Endothelial cell of umbilical vein (primary cell): ENCODE measurements at regions not wholly inside any gene's neighbourhood (a gene's known extent, or its start where the extent isn't known, plus 50 kb on each side); places are given as distances from the start of the nearest gene placed in this dataset.

ENCODE experiments used
- BruUV-seq: library from RNA; stranded (reverse); fragments of 400-500 nt; replicated peaks from 2 replicates; lab custom pipeline; 2021; lab: Mats Ljungman, UMichigan
- CTCF ChIA-PET: fragments of 300-600, 350-600 bp; sonication (Branson Sonifier 250); formaldehyde crosslinking; loops from one replicate; lab custom pipeline; 2021; ENCODE audit warnings: antibody characterized with exemption, inconsistent platforms; lab: Charles Lee
- POLR2A ChIA-PET: fragments of 300-600, 350-600 bp; sonication (Branson Sonifier 250); formaldehyde crosslinking; loops from one replicate; lab custom pipeline; 2021; ENCODE audit warnings: antibody characterized with exemption, inconsistent platforms; lab: Charles Lee
- DNase-seq: peaks from one replicate; pipeline ENCODE4 v3.0.0-alpha.2; 2011; ENCODE audit warnings: low read depth, low spot score
- FAIRE-seq: peaks from 2 replicates; lab custom pipeline; 2011; peaks lifted over from hg19 to GRCh38; lab: Jason Lieb, UNC
- H2AFZ ChIP-seq: 2 replicates; pipeline ENCODE4 v1.6.0; 2012; ENCODE audit warnings: low read depth, low read length, control low read depth, inconsistent platforms
- H3K27ac ChIP-seq: 2 replicates; pipeline ENCODE4 v1.5.1; 2011; ENCODE audit warnings: low read depth, mild to moderate bottlenecking, control low read depth, low read length, moderate library complexity; ENCODE audit not compliant: insufficient read depth
- H3K27me3 ChIP-seq, 2 experiments: 2 replicates each; pipeline versions ENCODE4 v1.6.0 to v1.6.1; 2011; ENCODE audit warnings: low read length in 2 of 2, mixed read lengths in 1 of 2; ENCODE audit not compliant: control insufficient read depth in 2 of 2, insufficient read depth in 2 of 2
- H3K36me3 ChIP-seq, 2 experiments: 2 replicates in 1 of 2; 3 replicates in 1 of 2; pipeline ENCODE4 v1.5.1; 2011; ENCODE audit warnings: low read length in 2 of 2, mild to moderate bottlenecking in 1 of 2, moderate library complexity in 1 of 2; ENCODE audit not compliant: control insufficient read depth in 2 of 2, insufficient read depth in 2 of 2; ENCODE audit errors: extremely low read depth in 1 of 2
- H3K4me1 ChIP-seq: 3 replicates; pipeline ENCODE4 v1.5.1; 2011; ENCODE audit warnings: mild to moderate bottlenecking, low read length; ENCODE audit not compliant: control insufficient read depth, insufficient read depth; ENCODE audit errors: extremely low read depth
- H3K4me2 ChIP-seq: 2 replicates; pipeline ENCODE4 v1.6.1; 2011; ENCODE audit warnings: low read length, control low read depth, mixed read lengths; ENCODE audit not compliant: insufficient read depth
- H3K4me3 ChIP-seq, 3 experiments: fragments of 200-600 bp in 1 of 3; sonication (generic), shearing (Covaris generic) in 1 of 3; replicated peaks in 1 of 3; 2 replicates each; pipeline ENCODE4 v1.5.1; 2011 to 2016; ENCODE audit warnings: control low read depth in 3 of 3, low read length in 3 of 3, mild to moderate bottlenecking in 2 of 3, inconsistent platforms in 1 of 3, low read depth in 1 of 3, moderate library complexity in 1 of 3; ENCODE audit not compliant: insufficient read depth in 1 of 3
- H3K79me2 ChIP-seq: 2 replicates; pipeline ENCODE4 v1.6.0; 2012; ENCODE audit warnings: low read length, inconsistent platforms; ENCODE audit not compliant: control insufficient read depth, insufficient read depth
- H3K9ac ChIP-seq: replicated peaks from 2 replicates; pipeline ENCODE3; 2011; ENCODE audit warnings: low read length, control low read depth; ENCODE audit not compliant: insufficient read depth; ENCODE audit errors: extremely low read depth
- H3K9me1 ChIP-seq: replicated peaks from 3 replicates; pipeline ENCODE4 v1.6.0; 2011; ENCODE audit warnings: mild to moderate bottlenecking, low read length; ENCODE audit not compliant: control insufficient read depth, insufficient read depth; ENCODE audit errors: extremely low read depth
- H3K9me3 ChIP-seq: replicated peaks from 2 replicates; pipeline ENCODE4 v1.5.1; 2012; ENCODE audit warnings: low read length, inconsistent platforms; ENCODE audit not compliant: control insufficient read depth, insufficient read depth
- H4K20me1 ChIP-seq: replicated peaks from 2 replicates; pipeline ENCODE3; 2011; ENCODE audit warnings: mild to moderate bottlenecking, low read length; ENCODE audit not compliant: control insufficient read depth, insufficient read depth; ENCODE audit errors: extremely low read depth
- EZH2 ChIP-seq: IDR thresholded peaks from 2 replicates; pipeline ENCODE4 v1.6.1; 2012; ENCODE audit warnings: borderline replicate concordance, low read depth, mild to moderate bottlenecking, moderate library complexity, low read length, inconsistent platforms; ENCODE audit not compliant: severe bottlenecking
- FOS ChIP-seq: IDR thresholded peaks from 2 replicates; pipeline ENCODE4 v1.6.1; 2011; ENCODE audit warnings: mild to moderate bottlenecking, low read length, moderate library complexity, borderline replicate concordance; ENCODE audit not compliant: insufficient read depth
- GATA2 ChIP-seq: IDR thresholded peaks from 2 replicates; pipeline ENCODE4 v1.7.0; 2011; ENCODE audit warnings: low read depth, mild to moderate bottlenecking, moderate library complexity, mixed read lengths, low read length; ENCODE audit not compliant: insufficient read length, insufficient read depth
- JUN ChIP-seq: IDR thresholded peaks from 2 replicates; pipeline ENCODE4 v1.6.1; 2011; ENCODE audit warnings: borderline replicate concordance, low read depth; ENCODE audit not compliant: insufficient read length, insufficient read depth
- MAX ChIP-seq: IDR thresholded peaks from 2 replicates; pipeline ENCODE4 v1.6.1; 2011; ENCODE audit not compliant: insufficient read depth, insufficient read length
- MYC ChIP-seq: IDR thresholded peaks from one replicate; pipeline ENCODE4 v1.6.1; 2011; ENCODE audit warnings: mild to moderate bottlenecking, low read depth, low read length
- POLR2A ChIP-seq: IDR thresholded peaks from 2 replicates; pipeline ENCODE4 v1.6.1; 2012; ENCODE audit warnings: low read depth, mild to moderate bottlenecking, control low read depth, low read length
- POLR2AphosphoS5 ChIP-seq: IDR thresholded peaks from 2 replicates; pipeline ENCODE4 v1.6.1; 2012; ENCODE audit warnings: low read depth, mild to moderate bottlenecking, control low read depth, low read length, moderate library complexity; ENCODE audit not compliant: insufficient read depth
- dilution Hi-C: fragments of 300-500 bp; cut with MboI; formaldehyde crosslinking; loops from one replicate; pipeline ENCODE4 v1.15.0; 2019; ENCODE audit warnings: low sequenced_read_pairs; ENCODE audit not compliant: extremely low pct_ligation_motif_present
- intact Hi-C: fragments of 100-400 bp; cut with micrococcal nuclease; formaldehyde crosslinking; loops from one replicate; pipeline ENCODE4 v1.10.0; 2022

- TF ChIP-seq POLR2A (peak; percentile 62), POLR2AphosphoS5 (peak; percentile 69), MYC (peak; percentile 19), GATA2 (no peak), FOS (no peak), JUN (no peak)
- Histone ChIP-seq H3K9me1 (no peaks in the 10 kb centered on the region), H3K9me3 (no peaks in the 10 kb centered on the region), H3K36me3 (no peaks in the 10 kb centered on the region), H3K4me2 (peak overlapping the region; percentile 90), H3K27me3 (no peaks in the 10 kb centered on the region), H3K9ac (peak overlapping the region; percentile 50), H3K4me3 (peak overlapping the region; percentile 54 to 87 (median 76)), H2AFZ (peak overlapping the region; percentile 86), H3K4me1 (peaks cover 3% of the 10 kb centered on the region), H3K27ac (no peak overlapping the region), H4K20me1 (no peaks in the 10 kb centered on the region), H3K79me2 (peaks cover 2% of the 10 kb centered on the region)
- FAIRE-seq (no peak), DNase-seq (peak; percentile 75)
- dilution Hi-C loops: no loop called here
- ChIA-PET CTCF (interaction anchor here (0.6 to 2.3 kb wide), 6 partner anchors 12 to 191 kb away, joined by 3 to 12 read pairs (median 4); no protein-coding TSS in a partner anchor), POLR2A (no interaction called here)
- intact Hi-C loops: loop anchor here (1.0 to 2.0 kb wide), 2 partner anchors 190 to 282 kb away; partner anchors contain the start of gene BBX
- BruUV-seq: TSS peak; percentile 46
These were observed 136.8 kb upstream of the CCDC54 start for GRCh38 chr3:107240183-107241091.

- TF ChIP-seq POLR2A (no peak), JUN (no peak), EZH2 (no peak), GATA2 (no peak), MAX (no peak), FOS (no peak)
- Histone ChIP-seq H3K4me1 (peaks cover 3% of the 10 kb centered on the region), H3K9me3 (no peaks in the 10 kb centered on the region), H3K79me2 (peaks cover 2% of the 10 kb centered on the region), H3K9me1 (no peaks in the 10 kb centered on the region), H4K20me1 (no peaks in the 10 kb centered on the region), H2AFZ (peak overlapping the region; percentile 86), H3K9ac (peak overlapping the region; percentile 50), H3K27ac (no peak overlapping the region), H3K36me3 (no peaks in the 10 kb centered on the region), H3K4me2 (peak overlapping the region; percentile 90), H3K4me3 (peak overlapping the region; percentile 54 to 87 (median 76)), H3K27me3 (no peaks in the 10 kb centered on the region)
- DNase-seq (no peak), FAIRE-seq (no peak)
- BruUV-seq: no TSS peak
- dilution Hi-C loops (no loop called here), intact Hi-C loops (loop anchor here (2.0 kb wide), 1 partner anchor 282 kb away; the partner anchor contains the start of gene BBX)
- ChIA-PET CTCF (interaction anchor here (0.6 to 2.3 kb wide), 5 partner anchors 13 to 190 kb away, joined by 3 to 12 read pairs (median 3); no protein-coding TSS in a partner anchor), POLR2A (no interaction called here)
These were observed 136.0 kb upstream of the CCDC54 start for GRCh38 chr3:107241217-107241616.
